ENCODE measurements at regions not wholly inside any gene's neighbourhood (a gene's known extent, or its start where the extent isn't known, plus 50 kb on each side); places are given as distances from the start of the nearest gene placed in this dataset.

- TF ChIP-seq POLR2AphosphoS5 (IDR thresholded peaks at IDR 0.05) = no peak
- no peak for TF ChIP-seq POLR2A (IDR thresholded peaks at IDR 0.05)
- TF ChIP-seq, protein P1, sequence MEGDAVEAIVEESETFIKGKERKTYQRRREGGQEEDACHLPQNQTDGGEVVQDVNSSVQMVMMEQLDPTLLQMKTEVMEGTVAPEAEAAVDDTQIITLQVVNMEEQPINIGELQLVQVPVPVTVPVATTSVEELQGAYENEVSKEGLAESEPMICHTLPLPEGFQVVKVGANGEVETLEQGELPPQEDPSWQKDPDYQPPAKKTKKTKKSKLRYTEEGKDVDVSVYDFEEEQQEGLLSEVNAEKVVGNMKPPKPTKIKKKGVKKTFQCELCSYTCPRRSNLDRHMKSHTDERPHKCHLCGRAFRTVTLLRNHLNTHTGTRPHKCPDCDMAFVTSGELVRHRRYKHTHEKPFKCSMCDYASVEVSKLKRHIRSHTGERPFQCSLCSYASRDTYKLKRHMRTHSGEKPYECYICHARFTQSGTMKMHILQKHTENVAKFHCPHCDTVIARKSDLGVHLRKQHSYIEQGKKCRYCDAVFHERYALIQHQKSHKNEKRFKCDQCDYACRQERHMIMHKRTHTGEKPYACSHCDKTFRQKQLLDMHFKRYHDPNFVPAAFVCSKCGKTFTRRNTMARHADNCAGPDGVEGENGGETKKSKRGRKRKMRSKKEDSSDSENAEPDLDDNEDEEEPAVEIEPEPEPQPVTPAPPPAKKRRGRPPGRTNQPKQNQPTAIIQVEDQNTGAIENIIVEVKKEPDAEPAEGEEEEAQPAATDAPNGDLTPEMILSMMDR (IDR thresholded peaks at IDR 0.05) = no peak
- no peak for TF ChIP-seq EP300 (IDR thresholded peaks at IDR 0.05)
Measured at GRCh38 chr5:115456539-115457040, 88.0 kb downstream of the FEM1C start.
